Testis (tissue), 2 donors: ENCODE measurements at regions not wholly inside any gene's neighbourhood (a gene's known extent, or its start where the extent isn't known, plus 50 kb on each side); places are given as distances from the start of the nearest gene placed in this dataset.

Experiments
- POLR2A ChIP-seq: fragments of 450-650 bp; IDR thresholded peaks from one replicate; pipeline ENCODE4 v1.6.1; 2017; ENCODE audit warnings: antibody characterized with exemption, mild to moderate bottlenecking, moderate library complexity
- TF ChIP-seq, protein P1 (sequence below), 3 experiments: fragments of 450-650 bp in 2 of 3; fragments of 200-600 bp in 1 of 3; sonication (generic) in 1 of 3; IDR thresholded peaks; one replicate each; pipeline ENCODE4 v1.5.1; 2016 to 2019; ENCODE audit warnings: antibody characterized with exemption in 3 of 3, mild to moderate bottlenecking in 2 of 3, moderate library complexity in 1 of 3

DNA sequence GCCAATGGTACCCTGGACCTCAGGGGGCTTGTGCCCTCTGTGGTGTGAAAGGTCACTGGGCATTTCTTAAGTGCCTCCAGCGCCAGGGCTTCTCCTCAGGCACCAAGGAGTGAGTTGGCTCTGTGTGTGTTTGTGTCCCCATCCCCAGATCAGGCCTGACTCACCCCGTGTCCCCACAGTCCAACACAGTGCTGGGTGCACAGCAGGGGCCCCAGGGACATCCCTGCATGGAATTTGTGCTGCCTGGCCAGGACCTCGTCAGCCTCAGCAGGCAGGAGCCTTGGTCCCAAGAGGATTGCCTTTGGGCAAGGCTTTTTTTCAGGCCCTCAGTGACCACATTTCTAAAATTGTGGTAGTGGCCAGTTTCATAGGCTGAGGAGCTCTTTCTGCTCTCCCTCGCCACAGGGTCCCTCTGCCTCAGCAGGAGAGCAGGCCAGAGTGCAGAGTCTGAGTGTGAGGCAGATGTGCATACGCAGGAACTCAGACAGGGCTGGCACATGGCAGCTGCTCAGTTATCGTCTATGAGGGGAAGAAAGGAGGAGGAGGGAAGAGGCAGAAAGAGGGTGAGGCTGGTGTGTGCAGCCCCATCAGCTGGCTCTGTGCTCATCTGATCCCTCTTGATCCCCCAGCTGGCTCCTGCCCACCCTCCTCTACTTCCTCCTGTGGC lies 215.6 kb downstream of the RPLP1 start:
- no peak for TF ChIP-seq POLR2A
- TF ChIP-seq, protein P1, sequence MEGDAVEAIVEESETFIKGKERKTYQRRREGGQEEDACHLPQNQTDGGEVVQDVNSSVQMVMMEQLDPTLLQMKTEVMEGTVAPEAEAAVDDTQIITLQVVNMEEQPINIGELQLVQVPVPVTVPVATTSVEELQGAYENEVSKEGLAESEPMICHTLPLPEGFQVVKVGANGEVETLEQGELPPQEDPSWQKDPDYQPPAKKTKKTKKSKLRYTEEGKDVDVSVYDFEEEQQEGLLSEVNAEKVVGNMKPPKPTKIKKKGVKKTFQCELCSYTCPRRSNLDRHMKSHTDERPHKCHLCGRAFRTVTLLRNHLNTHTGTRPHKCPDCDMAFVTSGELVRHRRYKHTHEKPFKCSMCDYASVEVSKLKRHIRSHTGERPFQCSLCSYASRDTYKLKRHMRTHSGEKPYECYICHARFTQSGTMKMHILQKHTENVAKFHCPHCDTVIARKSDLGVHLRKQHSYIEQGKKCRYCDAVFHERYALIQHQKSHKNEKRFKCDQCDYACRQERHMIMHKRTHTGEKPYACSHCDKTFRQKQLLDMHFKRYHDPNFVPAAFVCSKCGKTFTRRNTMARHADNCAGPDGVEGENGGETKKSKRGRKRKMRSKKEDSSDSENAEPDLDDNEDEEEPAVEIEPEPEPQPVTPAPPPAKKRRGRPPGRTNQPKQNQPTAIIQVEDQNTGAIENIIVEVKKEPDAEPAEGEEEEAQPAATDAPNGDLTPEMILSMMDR (IDR thresholded peaks at IDR 0.05), result no peak
